ENCODE measurements at regions not wholly inside any gene's neighbourhood (a gene's known extent, or its start where the extent isn't known, plus 50 kb on each side); places are given as distances from the start of the nearest gene placed in this dataset.
"Not testable (repeated sequence)": the region's sequence is repeated elsewhere in the genome, so short reads cannot be mapped to it uniquely, and the experiment has no call there.

GRCh38 chr6:15131234-15131633, 114.6 kb upstream of the JARID2 start:
- no peak for DNase-seq (ENCODE audit: low read depth)

- DNase-seq (ENCODE audit: low read depth), result peak; percentile 20
Observed at GRCh38 chr6:15131651-15132061, 114.2 kb upstream of the JARID2 start.

GRCh38 chr6:15132167-15132566, 113.7 kb upstream of the JARID2 start:
- DNase-seq (ENCODE audit: low read depth), result no peak

GRCh38 chr6:15132854-15133670, 112.8 kb upstream of the JARID2 start:
- peak; percentile 87 for DNase-seq (ENCODE audit: low read depth)

GRCh38 chr6:15137086-15137485, 108.8 kb upstream of the JARID2 start:
- DNase-seq (ENCODE audit: low read depth), result no peak

GRCh38 chr6:15143086-15143485, 102.8 kb upstream of the JARID2 start:
- no peak for DNase-seq (ENCODE audit: low read depth)

GRCh38 chr6:15143540-15143939, 102.3 kb upstream of the JARID2 start:
- DNase-seq (ENCODE audit: low read depth), result no peak

- DNase-seq (ENCODE audit: low read depth), result no peak
Observed at GRCh38 chr6:15145821-15146220, 100.0 kb upstream of the JARID2 start.

- DNase-seq (ENCODE audit: low read depth), result no peak
Observed at GRCh38 chr6:15147827-15148226, 98.0 kb upstream of the JARID2 start.

- DNase-seq (ENCODE audit: low read depth), result peak; percentile 51
Observed at GRCh38 chr6:15148356-15148946, 97.4 kb upstream of the JARID2 start.

GRCh38 chr6:15150207-15150606, 95.7 kb upstream of the JARID2 start:
- no peak for DNase-seq (ENCODE audit: low read depth)

GRCh38 chr6:15152700-15153099, 93.2 kb upstream of the JARID2 start:
- peak; percentile 13 for DNase-seq (ENCODE audit: low read depth)

- DNase-seq (ENCODE audit: low read depth), result no peak
Observed at GRCh38 chr6:15153191-15153590, 92.7 kb upstream of the JARID2 start.

GRCh38 chr6:15157479-15157878, 88.4 kb upstream of the JARID2 start:
- DNase-seq (ENCODE audit: low read depth), result no peak

- DNase-seq (ENCODE audit: low read depth), result no peak
Observed at GRCh38 chr6:15158821-15159619, 86.8 kb upstream of the JARID2 start.

- peak; percentile 24 for DNase-seq (ENCODE audit: low read depth)
Observed at GRCh38 chr6:15160812-15161211, 85.1 kb upstream of the JARID2 start.

- DNase-seq (ENCODE audit: low read depth), result not testable (repeated sequence)
Observed at GRCh38 chr6:15164855-15165254, 81.0 kb upstream of the JARID2 start.

- no peak for DNase-seq (ENCODE audit: low read depth)
Observed at GRCh38 chr6:15166121-15166520, 79.7 kb upstream of the JARID2 start.

- DNase-seq (ENCODE audit: low read depth), result no peak
Observed at GRCh38 chr6:15170126-15170525, 75.7 kb upstream of the JARID2 start.

- no peak for DNase-seq (ENCODE audit: low read depth)
Observed at GRCh38 chr6:15171026-15171425, 74.8 kb upstream of the JARID2 start.

- DNase-seq (ENCODE audit: low read depth), result no peak
Observed at GRCh38 chr6:15176816-15177370, 69.0 kb upstream of the JARID2 start.

- no peak for DNase-seq (ENCODE audit: low read depth)
Observed at GRCh38 chr6:15183979-15184378, 61.9 kb upstream of the JARID2 start.

- DNase-seq (ENCODE audit: low read depth), result no peak
Observed at GRCh38 chr6:15184441-15184861, 61.4 kb upstream of the JARID2 start.

All from EH (cell line).